DND-41 (cell line): ENCODE measurements at regions not wholly inside any gene's neighbourhood (a gene's known extent, or its start where the extent isn't known, plus 50 kb on each side); places are given as distances from the start of the nearest gene placed in this dataset.

Experiments used
- ATAC-seq: fragments of 200-7000 bp; cut with Tn5 transposase; 3 replicates; pipeline ENCODE4 v1.9.1; 2021; ENCODE audit warnings: low read depth; ENCODE audit not compliant: insufficient read depth
- DNase-seq: peaks from one replicate; pipeline ENCODE4 v3.0.0-alpha.2; 2020
- H2AFZ ChIP-seq: 2 replicates; pipeline ENCODE4 v1.6.0; 2012; ENCODE audit warnings: low read depth, low read length
- H3K27ac ChIP-seq: 2 replicates; pipeline ENCODE4 v1.5.1; 2012; ENCODE audit warnings: low read length, inconsistent platforms
- H3K27me3 ChIP-seq: fragments of 200-600 bp; sonication (generic); 2 replicates; pipeline ENCODE4 v1.6.0; 2012; ENCODE audit warnings: low read length, mild to moderate bottlenecking, inconsistent platforms; ENCODE audit not compliant: insufficient read depth, poor library complexity
- H3K36me3 ChIP-seq: 2 replicates; pipeline ENCODE4 v1.5.1; 2012; ENCODE audit warnings: low read length, inconsistent platforms; ENCODE audit not compliant: insufficient read depth
- H3K4me1 ChIP-seq: 2 replicates; pipeline ENCODE4 v1.5.1; 2012; ENCODE audit warnings: mild to moderate bottlenecking, low read length; ENCODE audit not compliant: insufficient read depth
- H3K4me2 ChIP-seq: 2 replicates; pipeline ENCODE4 v1.6.0; 2012; ENCODE audit warnings: mild to moderate bottlenecking, moderate library complexity, low read length, inconsistent platforms; ENCODE audit not compliant: insufficient read depth
- H3K4me3 ChIP-seq, 2 experiments: fragments of 200-600 bp in 1 of 2; shearing (Covaris generic) in 1 of 2; 2 replicates each; pipeline ENCODE4 v1.5.1; 2012 to 2016; ENCODE audit warnings: inconsistent platforms in 2 of 2, low read length in 2 of 2, mild to moderate bottlenecking in 2 of 2, low read depth in 1 of 2, moderate library complexity in 1 of 2
- H3K79me2 ChIP-seq: 2 replicates; pipeline ENCODE4 v1.6.0; 2012; ENCODE audit warnings: low read length, inconsistent platforms; ENCODE audit not compliant: insufficient read depth
- H3K9ac ChIP-seq: 2 replicates; pipeline ENCODE4 v1.6.0; 2012; ENCODE audit warnings: low read depth, mild to moderate bottlenecking, inconsistent platforms, low read length, moderate library complexity
- H3K9me3 ChIP-seq: 2 replicates; pipeline ENCODE4 v1.5.1; 2012; ENCODE audit warnings: low read length, moderate library complexity, mild to moderate bottlenecking, inconsistent platforms; ENCODE audit not compliant: insufficient read depth, severe bottlenecking
- H4K20me1 ChIP-seq: 2 replicates; pipeline ENCODE4 v1.6.0; 2012; ENCODE audit warnings: low read length; ENCODE audit not compliant: insufficient read depth
- EZH2 ChIP-seq: IDR thresholded peaks from 3 replicates; pipeline ENCODE4 v1.6.1; 2012; ENCODE audit warnings: borderline replicate concordance, low read depth, mild to moderate bottlenecking, moderate library complexity, low read length, inconsistent platforms; ENCODE audit not compliant: severe bottlenecking
- TF ChIP-seq, protein P1 (sequence below): IDR thresholded peaks from 2 replicates; pipeline ENCODE4 v1.5.1; 2012; ENCODE audit warnings: borderline replicate concordance, low read length, moderate library complexity, mild to moderate bottlenecking; ENCODE audit not compliant: poor library complexity, severe bottlenecking; ENCODE audit errors: extremely low read depth

DNA sequence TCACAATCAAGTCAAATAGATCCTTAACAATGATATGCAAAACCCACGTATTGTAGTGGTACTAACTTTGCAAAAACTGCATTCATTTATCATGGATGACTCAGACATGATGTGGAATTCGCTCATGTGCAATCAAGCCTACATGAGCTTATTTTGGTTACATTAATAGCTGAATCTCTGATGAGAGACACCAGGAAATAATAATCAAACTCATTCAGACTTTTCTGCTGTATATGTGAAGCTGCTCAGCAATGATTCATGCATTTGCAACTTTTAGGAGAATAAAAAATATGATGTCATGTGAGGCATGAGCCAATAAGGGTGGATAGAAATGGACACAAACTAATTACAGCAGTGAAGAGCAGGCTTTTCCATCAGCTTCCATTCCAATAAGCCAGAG lies 1075.8 kb upstream of the TMEM132C start:
- Histone ChIP-seq H3K4me2 (no peak overlapping the region), H3K36me3 (no peaks in the 10 kb centered on the region), H4K20me1 (no peaks in the 10 kb centered on the region), H3K79me2 (no peaks in the 10 kb centered on the region), H3K27ac (no peak overlapping the region), H3K4me3 (no peak overlapping the region), H3K9ac (no peak overlapping the region), H3K27me3 (no peaks in the 10 kb centered on the region), H3K4me1 (no peaks in the 10 kb centered on the region), H3K9me3 (no peaks in the 10 kb centered on the region), H2AFZ (no peak overlapping the region)
- TF ChIP-seq, protein P1, sequence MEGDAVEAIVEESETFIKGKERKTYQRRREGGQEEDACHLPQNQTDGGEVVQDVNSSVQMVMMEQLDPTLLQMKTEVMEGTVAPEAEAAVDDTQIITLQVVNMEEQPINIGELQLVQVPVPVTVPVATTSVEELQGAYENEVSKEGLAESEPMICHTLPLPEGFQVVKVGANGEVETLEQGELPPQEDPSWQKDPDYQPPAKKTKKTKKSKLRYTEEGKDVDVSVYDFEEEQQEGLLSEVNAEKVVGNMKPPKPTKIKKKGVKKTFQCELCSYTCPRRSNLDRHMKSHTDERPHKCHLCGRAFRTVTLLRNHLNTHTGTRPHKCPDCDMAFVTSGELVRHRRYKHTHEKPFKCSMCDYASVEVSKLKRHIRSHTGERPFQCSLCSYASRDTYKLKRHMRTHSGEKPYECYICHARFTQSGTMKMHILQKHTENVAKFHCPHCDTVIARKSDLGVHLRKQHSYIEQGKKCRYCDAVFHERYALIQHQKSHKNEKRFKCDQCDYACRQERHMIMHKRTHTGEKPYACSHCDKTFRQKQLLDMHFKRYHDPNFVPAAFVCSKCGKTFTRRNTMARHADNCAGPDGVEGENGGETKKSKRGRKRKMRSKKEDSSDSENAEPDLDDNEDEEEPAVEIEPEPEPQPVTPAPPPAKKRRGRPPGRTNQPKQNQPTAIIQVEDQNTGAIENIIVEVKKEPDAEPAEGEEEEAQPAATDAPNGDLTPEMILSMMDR, result no peak
- no peak for TF ChIP-seq EZH2
- DNase-seq (no peak), ATAC-seq (no peak)

- Histone ChIP-seq H2AFZ (no peak overlapping the region), H3K27me3 (no peaks in the 10 kb centered on the region), H3K9me3 (no peaks in the 10 kb centered on the region), H3K27ac (no peak overlapping the region), H3K4me3 (no peak overlapping the region), H4K20me1 (no peaks in the 10 kb centered on the region), H3K79me2 (no peaks in the 10 kb centered on the region), H3K9ac (no peak overlapping the region), H3K4me2 (no peak overlapping the region), H3K36me3 (no peaks in the 10 kb centered on the region), H3K4me1 (no peaks in the 10 kb centered on the region)
- TF ChIP-seq, protein P1, result no peak
- TF ChIP-seq EZH2, result no peak
- no peak for ATAC-seq
- DNase-seq, result no peak
Measured at GRCh38 chr12:127192391-127192790, 1074.6 kb upstream of the TMEM132C start.

DNA sequence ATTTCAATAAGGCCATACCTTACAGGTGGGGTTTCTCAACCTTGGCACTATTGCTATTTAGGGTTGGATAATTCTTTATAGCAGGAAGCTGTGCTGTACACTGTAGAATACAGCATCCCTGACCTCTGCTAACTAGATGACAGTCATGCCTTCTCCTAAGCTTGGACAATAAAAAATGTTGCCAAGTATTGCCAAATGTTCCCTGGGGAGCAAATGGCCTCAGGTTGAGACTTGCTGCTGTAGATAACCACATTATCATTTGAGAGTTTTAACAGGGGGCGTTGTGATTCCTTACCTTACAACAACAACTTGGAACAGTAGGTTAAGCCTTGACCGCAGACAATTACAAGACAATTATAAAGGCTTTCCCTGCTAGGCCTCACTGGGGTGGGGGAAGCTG lies 1073.6 kb upstream of the TMEM132C start:
- Histone ChIP-seq H3K4me2 (no peak overlapping the region), H3K36me3 (no peaks in the 10 kb centered on the region), H3K9ac (no peak overlapping the region), H2AFZ (no peak overlapping the region), H3K9me3 (no peaks in the 10 kb centered on the region), H4K20me1 (no peaks in the 10 kb centered on the region), H3K79me2 (no peaks in the 10 kb centered on the region), H3K4me1 (no peaks in the 10 kb centered on the region), H3K4me3 (no peak overlapping the region), H3K27ac (no peak overlapping the region), H3K27me3 (no peaks in the 10 kb centered on the region)
- TF ChIP-seq, protein P1, result no peak
- TF ChIP-seq EZH2, result no peak
- ATAC-seq (no peak), DNase-seq (no peak)

DNA sequence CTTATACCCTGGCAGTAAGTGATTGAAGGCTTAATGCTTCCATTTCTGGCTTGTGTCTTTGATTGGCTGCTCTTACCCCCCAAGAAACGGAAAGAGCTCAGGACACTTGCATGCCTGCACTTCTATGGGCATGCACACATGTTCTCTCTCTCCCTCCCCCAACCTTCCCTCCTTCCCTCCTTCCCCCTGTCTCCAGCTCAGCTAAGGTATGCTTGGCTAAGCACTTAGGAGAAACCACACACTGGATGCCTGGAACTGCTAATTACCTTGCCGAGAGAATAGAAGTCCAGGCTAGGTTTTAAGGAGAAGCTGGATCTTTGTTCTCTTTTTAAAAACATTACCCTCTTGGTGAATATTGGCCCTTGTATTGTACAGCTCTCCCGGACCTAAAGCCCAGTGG lies 1072.8 kb upstream of the TMEM132C start:
- no peaks in the 10 kb centered on the region for H3K9me3 ChIP-seq
- H4K20me1 ChIP-seq, result no peaks in the 10 kb centered on the region
- ATAC-seq (no peak), DNase-seq (no peak)
- H3K27me3 ChIP-seq, result no peaks in the 10 kb centered on the region
- H3K27ac ChIP-seq, result no peak overlapping the region
- no peaks in the 10 kb centered on the region for H3K36me3 ChIP-seq
- TF ChIP-seq, protein P1, result no peak
- no peak for TF ChIP-seq EZH2
- no peak overlapping the region for H3K4me3 ChIP-seq
- H3K79me2 ChIP-seq, result no peaks in the 10 kb centered on the region
- H3K4me2 ChIP-seq, result no peak overlapping the region
- no peak overlapping the region for H3K9ac ChIP-seq
- H3K4me1 ChIP-seq, result no peaks in the 10 kb centered on the region
- H2AFZ ChIP-seq, result no peak overlapping the region
